ENCODE measurements at regions not wholly inside any gene's neighbourhood (a gene's known extent, or its start where the extent isn't known, plus 50 kb on each side); places are given as distances from the start of the nearest gene placed in this dataset.
A peak's percentile ranks its signal among the peaks of the same experiment; 100 is the strongest.
"Not testable (repeated sequence)": the region's sequence is repeated elsewhere in the genome, so short reads cannot be mapped to it uniquely, and the experiment has no call there.

- DNase-seq, result no peak
Measured at GRCh38 chr21:28877318-28877884, 115.3 kb downstream of the LTN1 start.

GRCh38 chr21:28875078-28875477 lies 117.6 kb downstream of the LTN1 start:
- DNase-seq, result no peak

GRCh38 chr21:28872218-28872617 lies 120.5 kb downstream of the LTN1 start:
- DNase-seq, result no peak

- no peak for DNase-seq
Measured at GRCh38 chr21:28871388-28872010, 121.2 kb downstream of the LTN1 start.

GRCh38 chr21:28867401-28867800 lies 125.3 kb downstream of the LTN1 start:
- DNase-seq, result no peak

GRCh38 chr21:28865488-28866186 lies 127.0 kb downstream of the LTN1 start:
- DNase-seq, result no peak

- DNase-seq, result no peak
Measured at GRCh38 chr21:28858424-28858823, 134.3 kb downstream of the LTN1 start.

GRCh38 chr21:28857752-28858151 lies 134.9 kb downstream of the LTN1 start:
- DNase-seq, result no peak

GRCh38 chr21:28856588-28857250 lies 136.0 kb downstream of the LTN1 start:
- no peak for DNase-seq

- DNase-seq, result no peak
Measured at GRCh38 chr21:28852706-28853105, 140.0 kb downstream of the LTN1 start.

GRCh38 chr21:28851645-28852044 lies 141.0 kb downstream of the LTN1 start:
- no peak for DNase-seq

GRCh38 chr21:28839237-28839636 lies 153.4 kb downstream of the LTN1 start:
- not testable (repeated sequence) for DNase-seq

- not testable (repeated sequence) for DNase-seq
Measured at GRCh38 chr21:28837426-28837825, 155.3 kb downstream of the LTN1 start.

- DNase-seq, result not testable (repeated sequence)
Measured at GRCh38 chr21:28836588-28836987, 156.1 kb downstream of the LTN1 start.

GRCh38 chr21:28834335-28835238 lies 158.1 kb downstream of the LTN1 start:
- no peak for DNase-seq

GRCh38 chr21:28833609-28834008 lies 159.1 kb downstream of the LTN1 start:
- DNase-seq, result no peak

GRCh38 chr21:28833182-28833581 lies 159.5 kb downstream of the LTN1 start:
- DNase-seq, result no peak

- no peak for DNase-seq
Measured at GRCh38 chr21:28832715-28833061, 160.0 kb downstream of the LTN1 start.

GRCh38 chr21:28832013-28832714 lies 160.5 kb downstream of the LTN1 start:
- DNase-seq, result peak; percentile 5

GRCh38 chr21:28828981-28829380 lies 163.7 kb downstream of the LTN1 start:
- DNase-seq, result no peak

- no peak for DNase-seq
Measured at GRCh38 chr21:28828021-28828420, 164.7 kb downstream of the LTN1 start.

- no peak for DNase-seq
Measured at GRCh38 chr21:28827422-28827821, 165.3 kb downstream of the LTN1 start.

Measured in stimulated activated CD4-positive, alpha-beta T cell treated with anti-CD3 and anti-CD28 coated beads, Interleukin-4, amount 100 ng/mL, for 24 hours (primary cell).